GM21526 (cell line): ENCODE measurements at regions not wholly inside any gene's neighbourhood (a gene's known extent, or its start where the extent isn't known, plus 50 kb on each side); places are given as distances from the start of the nearest gene placed in this dataset.
"Not testable (repeated sequence)": the region's sequence is repeated elsewhere in the genome, so short reads cannot be mapped to it uniquely, and the experiment has no call there.

Experiments
- ATAC-seq: cut with Tn5 transposase; IDR thresholded peaks from one replicate; pipeline ENCODE4 v1.9.1; 2021; ENCODE audit warnings: moderate library complexity; ENCODE audit not compliant: unreplicated experiment, low FRiP score

DNA sequence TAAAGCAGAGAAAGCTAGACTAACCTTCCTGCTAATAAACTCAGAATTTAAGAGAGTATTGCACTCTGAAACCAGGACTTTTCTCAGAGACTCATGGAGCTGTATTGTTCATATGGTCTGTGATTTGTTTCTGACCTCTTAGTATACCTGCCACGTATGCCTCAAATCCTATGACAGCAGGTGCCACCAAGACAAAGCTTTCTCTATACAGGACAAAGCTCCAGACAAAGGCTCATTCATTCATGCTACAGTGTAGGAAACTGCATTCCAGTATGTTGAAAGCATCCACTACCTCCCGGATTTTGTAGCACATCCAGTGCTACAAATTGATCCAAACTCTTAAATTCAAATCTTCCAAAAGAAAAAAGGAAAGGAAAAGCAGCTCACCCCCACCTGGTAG is 178.3 kb downstream of the CHIC2 start:
- no peak for ATAC-seq

GRCh38 chr4:53885668-53886067 is 178.7 kb downstream of the CHIC2 start:
- no peak for ATAC-seq

GRCh38 chr4:53877096-53877495 is 187.3 kb downstream of the CHIC2 start:
- not testable (repeated sequence) for ATAC-seq

GRCh38 chr4:53866055-53866454 is 198.3 kb downstream of the CHIC2 start:
- no peak for ATAC-seq

DNA sequence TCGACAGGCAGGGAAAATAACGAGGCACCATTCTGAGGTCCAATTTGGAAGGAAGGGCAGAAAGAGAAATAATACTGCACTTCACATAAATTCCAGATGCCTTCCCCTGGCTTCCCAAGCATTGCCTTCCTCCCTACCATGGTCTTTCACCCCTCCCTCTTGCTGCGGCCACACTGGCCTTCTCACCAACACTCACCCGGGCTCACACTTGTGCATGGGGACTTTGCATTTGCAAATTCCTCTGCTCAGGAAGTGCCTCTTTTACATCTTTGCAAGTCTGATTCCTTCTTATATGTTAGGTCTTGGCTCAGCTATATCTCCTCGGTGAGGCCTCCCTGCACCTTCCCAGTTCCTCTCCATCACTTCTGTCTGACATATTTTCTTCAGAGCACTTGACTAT is 199.4 kb downstream of the CHIC2 start:
- ATAC-seq, result no peak

DNA sequence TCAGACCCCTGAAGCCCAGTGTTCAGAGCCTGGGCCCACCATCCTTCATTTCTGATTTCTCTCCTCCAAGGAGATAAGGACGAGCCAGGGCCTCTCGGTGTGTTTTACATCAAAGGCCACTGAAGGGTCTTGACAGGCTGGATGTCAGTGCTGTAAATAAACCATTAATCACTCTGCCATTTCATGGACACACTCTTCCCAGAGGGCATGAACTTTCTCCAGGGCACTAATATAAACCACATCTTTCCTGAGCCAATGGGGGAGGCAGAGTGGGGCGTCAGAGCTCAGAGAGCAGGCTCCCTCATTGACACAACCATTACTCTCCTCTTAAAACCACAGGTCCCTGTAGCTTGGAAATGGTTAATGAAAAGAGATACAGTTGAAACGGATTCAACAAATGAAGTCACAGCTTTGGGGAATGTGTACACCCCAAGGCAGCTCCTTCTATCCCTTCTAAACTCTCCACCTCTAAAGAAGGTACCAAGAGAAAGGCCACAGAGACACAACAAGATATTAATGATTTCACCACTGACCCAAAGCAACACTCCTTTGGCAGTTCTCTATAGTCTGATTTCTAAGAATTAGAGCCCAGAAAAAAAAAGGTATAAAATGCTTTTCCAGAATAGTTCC is 200.6 kb downstream of the CHIC2 start:
- ATAC-seq, result no peak

DNA sequence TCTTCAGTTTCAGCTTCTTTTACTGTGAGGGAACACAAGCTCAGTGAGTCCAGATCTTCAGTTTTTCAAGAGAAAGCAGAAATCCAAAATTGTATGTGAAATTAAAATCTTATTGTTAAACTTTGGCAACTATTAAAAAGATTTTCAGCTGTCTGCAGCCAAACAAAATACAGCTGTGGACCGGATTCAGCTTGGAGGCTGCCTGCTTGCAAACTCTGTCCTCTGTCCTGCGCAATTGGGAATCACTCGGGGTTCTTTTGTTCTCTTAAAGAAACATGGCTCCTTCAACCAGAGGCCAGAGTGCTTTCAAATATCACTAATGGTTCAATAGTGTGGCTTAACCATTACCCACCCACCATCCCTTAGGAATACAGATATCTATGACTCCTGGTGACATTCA is 201.2 kb downstream of the CHIC2 start:
- no peak for ATAC-seq

GRCh38 chr4:53861856-53862610 is 202.4 kb downstream of the CHIC2 start:
- no peak for ATAC-seq

- no peak for ATAC-seq
Observed at GRCh38 chr4:53859305-53859704, 205.1 kb downstream of the CHIC2 start.

DNA sequence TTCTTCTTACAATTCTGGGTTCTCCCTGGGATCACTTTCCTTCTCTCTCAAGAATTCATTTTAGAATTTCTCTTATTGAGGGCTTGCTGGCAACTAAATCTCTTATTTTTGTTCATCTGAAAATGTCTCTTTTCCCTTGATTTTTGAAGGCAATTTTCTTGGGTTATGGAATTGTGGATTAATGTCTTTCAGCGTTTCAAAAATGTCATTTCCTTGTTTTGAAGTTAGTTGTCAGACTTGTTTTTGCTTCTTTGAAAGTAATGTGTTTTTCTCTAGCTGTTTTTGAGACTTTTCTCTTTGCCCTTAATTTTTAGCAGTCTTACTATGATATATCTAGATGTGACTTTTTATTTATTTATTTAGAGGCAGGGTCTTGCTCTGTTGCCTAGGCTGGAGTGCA is 205.7 kb downstream of the CHIC2 start:
- no peak for ATAC-seq

GRCh38 chr4:53855581-53856250 is 208.7 kb downstream of the CHIC2 start:
- no peak for ATAC-seq

- no peak for ATAC-seq
Observed at GRCh38 chr4:53854991-53855568, 209.3 kb downstream of the CHIC2 start.

- ATAC-seq, result no peak
Observed at GRCh38 chr4:53852343-53852742, 212.1 kb downstream of the CHIC2 start.

- ATAC-seq, result no peak
Observed at GRCh38 chr4:53847965-53848364, 216.4 kb downstream of the CHIC2 start.

- ATAC-seq, result no peak
Observed at GRCh38 chr4:53844551-53844950, 219.9 kb downstream of the CHIC2 start.

- no peak for ATAC-seq
Observed at GRCh38 chr4:53844133-53844532, 220.3 kb downstream of the CHIC2 start.

DNA sequence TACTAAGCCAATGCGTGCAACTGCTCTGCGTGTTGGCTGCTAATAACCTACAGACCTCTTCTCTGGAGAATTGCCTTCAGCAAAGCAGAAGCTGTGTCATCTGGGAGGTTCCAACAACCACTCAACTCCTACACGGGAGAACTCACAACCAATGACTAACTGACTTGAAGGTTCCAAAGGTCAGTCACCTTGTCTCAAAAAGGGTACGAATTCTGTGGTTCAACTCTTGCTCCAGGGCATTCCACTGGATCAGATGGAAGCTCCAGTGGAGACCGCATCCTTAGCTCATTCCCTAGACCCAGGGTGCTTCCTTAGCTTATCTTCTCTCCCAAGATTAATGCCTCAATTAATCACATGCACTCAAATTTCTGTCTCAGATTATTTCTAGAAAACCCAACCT is 222.7 kb downstream of the CHIC2 start:
- ATAC-seq, result no peak

DNA sequence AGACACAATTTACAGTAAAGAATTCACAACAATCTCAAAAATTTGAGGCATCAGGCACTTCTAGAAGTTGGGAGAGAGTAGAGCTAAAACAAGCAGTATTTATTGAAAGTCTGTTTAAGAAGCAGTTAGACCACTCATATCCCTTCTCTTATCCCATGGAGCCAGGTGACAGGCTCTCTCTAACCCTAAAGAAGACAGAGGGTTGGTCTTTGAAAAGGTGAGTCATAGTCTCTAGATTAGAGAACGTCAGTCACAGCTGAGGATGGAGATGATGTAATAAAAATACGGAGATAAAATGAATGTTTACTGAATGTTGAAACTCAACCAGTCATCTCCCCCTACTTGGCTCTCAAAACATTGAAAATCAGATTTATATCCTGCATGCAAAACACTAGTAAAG is 223.8 kb downstream of the CHIC2 start:
- no peak for ATAC-seq

GRCh38 chr4:53833302-53834003 is 231.0 kb downstream of the CHIC2 start:
- ATAC-seq, result not testable (repeated sequence)

DNA sequence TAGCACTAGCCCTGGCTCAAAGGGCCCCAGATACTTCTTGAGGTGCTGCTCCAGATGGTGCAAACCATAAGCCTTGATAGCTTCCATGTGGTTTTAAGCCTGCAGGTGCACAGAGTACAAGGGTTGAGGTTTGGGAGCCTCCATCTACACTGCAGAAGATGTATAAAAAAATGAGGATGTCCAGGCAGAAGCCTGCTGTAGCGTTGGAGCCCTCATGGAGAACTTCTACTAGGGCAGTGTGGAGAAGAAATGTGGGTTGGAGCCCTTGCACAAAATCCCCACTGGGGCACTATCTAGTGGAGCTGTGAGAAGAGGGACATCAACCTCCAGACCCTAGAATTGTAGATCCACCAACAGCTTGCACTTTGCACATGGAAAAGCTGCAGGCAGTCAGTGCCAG is 231.9 kb downstream of the CHIC2 start:
- ATAC-seq, result no peak

GRCh38 chr4:53830511-53830910 is 233.9 kb downstream of the CHIC2 start:
- no peak for ATAC-seq
